ENCODE measurements at regions not wholly inside any gene's neighbourhood (a gene's known extent, or its start where the extent isn't known, plus 50 kb on each side); places are given as distances from the start of the nearest gene placed in this dataset.

DNA sequence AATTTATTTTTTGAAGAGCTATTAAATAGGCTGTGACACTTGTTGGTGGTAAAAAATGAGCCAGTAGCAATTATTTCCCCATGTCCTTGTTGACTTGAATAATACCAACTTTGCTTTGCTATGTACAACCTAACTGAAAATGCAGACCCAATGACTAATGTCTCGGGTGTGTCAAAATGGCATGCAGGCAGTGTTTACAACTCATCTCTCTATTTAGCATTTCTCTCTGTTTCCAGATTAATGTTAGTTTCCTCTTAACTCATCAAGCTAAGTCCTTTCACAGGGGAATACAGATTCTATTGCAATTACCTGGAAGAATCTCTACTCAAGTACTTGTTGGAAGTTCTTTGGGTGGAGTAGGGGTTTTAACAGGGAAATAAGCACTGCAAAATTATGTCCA lies 504.4 kb downstream of the BCKDHB start:
- Histone ChIP-seq H3K27me3 (ENCODE audit: insufficient read depth, low read depth) (no peaks in the 10 kb centered on the region), H3K4me2 (no peak overlapping the region), H3K79me2 (ENCODE audit: insufficient read depth, low read depth) (no peaks in the 10 kb centered on the region), H3K27ac (no peak overlapping the region), H2AFZ (ENCODE audit: low read depth) (no peak overlapping the region), H3K4me3 (IDR thresholded peaks at IDR 0.05; ENCODE audit: insufficient read depth, low read depth, low read length) (no peak overlapping the region), H3K9ac (no peak overlapping the region), H3K36me3 (ENCODE audit: insufficient read depth) (no peaks in the 10 kb centered on the region), H3K4me1 (ENCODE audit: low read depth, poor library complexity, severe bottlenecking) (peaks cover 8% of the 10 kb centered on the region), H4K20me1 (ENCODE audit: insufficient read depth) (no peaks in the 10 kb centered on the region)
- TF ChIP-seq, protein P1, sequence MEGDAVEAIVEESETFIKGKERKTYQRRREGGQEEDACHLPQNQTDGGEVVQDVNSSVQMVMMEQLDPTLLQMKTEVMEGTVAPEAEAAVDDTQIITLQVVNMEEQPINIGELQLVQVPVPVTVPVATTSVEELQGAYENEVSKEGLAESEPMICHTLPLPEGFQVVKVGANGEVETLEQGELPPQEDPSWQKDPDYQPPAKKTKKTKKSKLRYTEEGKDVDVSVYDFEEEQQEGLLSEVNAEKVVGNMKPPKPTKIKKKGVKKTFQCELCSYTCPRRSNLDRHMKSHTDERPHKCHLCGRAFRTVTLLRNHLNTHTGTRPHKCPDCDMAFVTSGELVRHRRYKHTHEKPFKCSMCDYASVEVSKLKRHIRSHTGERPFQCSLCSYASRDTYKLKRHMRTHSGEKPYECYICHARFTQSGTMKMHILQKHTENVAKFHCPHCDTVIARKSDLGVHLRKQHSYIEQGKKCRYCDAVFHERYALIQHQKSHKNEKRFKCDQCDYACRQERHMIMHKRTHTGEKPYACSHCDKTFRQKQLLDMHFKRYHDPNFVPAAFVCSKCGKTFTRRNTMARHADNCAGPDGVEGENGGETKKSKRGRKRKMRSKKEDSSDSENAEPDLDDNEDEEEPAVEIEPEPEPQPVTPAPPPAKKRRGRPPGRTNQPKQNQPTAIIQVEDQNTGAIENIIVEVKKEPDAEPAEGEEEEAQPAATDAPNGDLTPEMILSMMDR (conservative IDR thresholded peaks at IDR 0.05; ENCODE audit: low read depth, low read length), result no peak

GRCh38 chr6:80608881-80609280 lies 502.4 kb downstream of the BCKDHB start:
- H3K79me2 ChIP-seq (ENCODE audit: insufficient read depth, low read depth), result no peaks in the 10 kb centered on the region
- no peak overlapping the region for H3K4me2 ChIP-seq
- no peaks in the 10 kb centered on the region for H3K27me3 ChIP-seq (ENCODE audit: insufficient read depth, low read depth)
- no peak overlapping the region for H3K9ac ChIP-seq
- H3K36me3 ChIP-seq (ENCODE audit: insufficient read depth), result no peaks in the 10 kb centered on the region
- no peak overlapping the region for H2AFZ ChIP-seq (ENCODE audit: low read depth)
- TF ChIP-seq, protein P1 (conservative IDR thresholded peaks at IDR 0.05; ENCODE audit: low read depth, low read length), result no peak
- H3K4me1 ChIP-seq (ENCODE audit: low read depth, poor library complexity, severe bottlenecking), result peaks cover 8% of the 10 kb centered on the region
- no peaks in the 10 kb centered on the region for H4K20me1 ChIP-seq (ENCODE audit: insufficient read depth)
- H3K27ac ChIP-seq, result no peak overlapping the region
- no peak overlapping the region for H3K4me3 ChIP-seq (IDR thresholded peaks at IDR 0.05; ENCODE audit: insufficient read depth, low read depth, low read length)

- Histone ChIP-seq H3K4me2 (no peak overlapping the region), H4K20me1 (ENCODE audit: insufficient read depth) (no peaks in the 10 kb centered on the region), H3K27ac (no peak overlapping the region), H2AFZ (ENCODE audit: low read depth) (no peak overlapping the region), H3K36me3 (ENCODE audit: insufficient read depth) (no peaks in the 10 kb centered on the region), H3K9ac (no peak overlapping the region), H3K4me1 (ENCODE audit: low read depth, poor library complexity, severe bottlenecking) (peaks cover 8% of the 10 kb centered on the region), H3K4me3 (IDR thresholded peaks at IDR 0.05; ENCODE audit: insufficient read depth, low read depth, low read length) (no peak overlapping the region), H3K79me2 (ENCODE audit: insufficient read depth, low read depth) (no peaks in the 10 kb centered on the region), H3K27me3 (ENCODE audit: insufficient read depth, low read depth) (no peaks in the 10 kb centered on the region)
- TF ChIP-seq, protein P1 (conservative IDR thresholded peaks at IDR 0.05; ENCODE audit: low read depth, low read length), result no peak
These were observed 501.4 kb downstream of the BCKDHB start for GRCh38 chr6:80607811-80608391.

- Histone ChIP-seq H3K4me1 (ENCODE audit: low read depth, poor library complexity, severe bottlenecking) (peaks cover 8% of the 10 kb centered on the region), H3K9ac (no peak overlapping the region), H3K4me3 (IDR thresholded peaks at IDR 0.05; ENCODE audit: insufficient read depth, low read depth, low read length) (no peak overlapping the region), H2AFZ (ENCODE audit: low read depth) (no peak overlapping the region), H3K79me2 (ENCODE audit: insufficient read depth, low read depth) (no peaks in the 10 kb centered on the region), H4K20me1 (ENCODE audit: insufficient read depth) (no peaks in the 10 kb centered on the region), H3K27me3 (ENCODE audit: insufficient read depth, low read depth) (no peaks in the 10 kb centered on the region), H3K27ac (no peak overlapping the region), H3K4me2 (no peak overlapping the region), H3K36me3 (ENCODE audit: insufficient read depth) (no peaks in the 10 kb centered on the region)
- TF ChIP-seq, protein P1 (conservative IDR thresholded peaks at IDR 0.05; ENCODE audit: low read depth, low read length), result peak; percentile 63
These were observed 498.9 kb downstream of the BCKDHB start for GRCh38 chr6:80605165-80605989.
